C4-2B (cell line): ENCODE measurements at regions not wholly inside any gene's neighbourhood (a gene's known extent, or its start where the extent isn't known, plus 50 kb on each side); places are given as distances from the start of the nearest gene placed in this dataset.
"Not testable (repeated sequence)": the region's sequence is repeated elsewhere in the genome, so short reads cannot be mapped to it uniquely, and the experiment has no call there.

Experiments used
- H3K27ac ChIP-seq: fragments of 450-650 bp; 2 replicates; pipeline ENCODE4 v1.5.1; 2017
- CTCF ChIP-seq: fragments of 450-650 bp; conservative IDR thresholded peaks from 2 replicates; pipeline ENCODE4 v1.5.1; 2017; ENCODE audit warnings: mild to moderate bottlenecking
- ZFX ChIP-seq: fragments of 450-650 bp; IDR thresholded peaks from 2 replicates; pipeline ENCODE4 v1.6.1; 2017

GRCh38 chr6:150773969-150774368, 91.5 kb upstream of the MTHFD1L start:
- no peak overlapping the region for H3K27ac ChIP-seq
- TF ChIP-seq ZFX: no peak
- TF ChIP-seq CTCF: no peak

GRCh38 chr6:150775415-150776203, 89.9 kb upstream of the MTHFD1L start:
- TF ChIP-seq CTCF: no peak
- TF ChIP-seq ZFX: no peak
- no peak overlapping the region for H3K27ac ChIP-seq

DNA sequence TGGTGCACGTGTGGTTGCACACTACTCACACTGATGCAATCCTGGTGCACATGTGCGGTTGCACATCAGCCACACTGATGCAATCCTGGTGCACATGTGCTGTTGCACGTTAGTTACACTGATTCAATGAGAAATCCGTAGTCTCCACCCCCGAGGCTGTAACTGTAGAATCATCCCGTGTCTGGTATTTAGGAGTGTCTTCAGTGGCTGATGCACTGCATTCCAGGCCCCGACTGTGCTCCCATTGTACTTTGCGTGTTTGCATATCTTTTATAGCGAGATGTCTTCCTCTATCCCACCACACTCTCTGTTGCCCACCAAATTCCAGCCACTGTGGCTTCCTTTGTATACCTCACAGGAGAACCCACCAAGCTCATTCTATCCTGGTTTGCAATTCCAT, 87.8 kb upstream of the MTHFD1L start:
- no peak for TF ChIP-seq ZFX
- TF ChIP-seq CTCF: no peak
- H3K27ac ChIP-seq: no peak overlapping the region

DNA sequence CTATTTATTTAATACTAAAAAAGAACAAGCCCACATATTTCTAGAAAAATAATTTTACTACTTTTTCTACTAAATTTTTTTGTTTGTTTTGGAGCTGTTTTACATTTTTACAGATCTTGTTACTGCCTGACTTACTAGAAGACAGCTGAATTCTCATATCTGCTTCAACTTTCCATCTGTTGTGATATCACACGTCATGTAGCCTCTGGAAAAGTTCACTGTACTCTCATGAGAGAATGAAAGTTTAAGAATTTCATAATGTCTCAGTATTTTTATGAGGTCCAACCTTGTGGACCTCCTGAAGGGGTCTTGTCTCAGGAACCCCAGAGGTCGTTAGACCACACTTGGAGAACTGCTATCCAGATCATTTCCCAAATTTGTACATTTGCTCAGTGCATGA, 81.7 kb upstream of the MTHFD1L start:
- TF ChIP-seq CTCF: no peak
- TF ChIP-seq ZFX: no peak
- no peak overlapping the region for H3K27ac ChIP-seq

GRCh38 chr6:150787429-150787828, 78.1 kb upstream of the MTHFD1L start:
- TF ChIP-seq ZFX: no peak
- TF ChIP-seq CTCF: no peak
- H3K27ac ChIP-seq: no peak overlapping the region

- no peak for TF ChIP-seq ZFX
- no peak for TF ChIP-seq CTCF
- H3K27ac ChIP-seq: no peak overlapping the region
Observed at GRCh38 chr6:150788089-150788488, 77.4 kb upstream of the MTHFD1L start.

DNA sequence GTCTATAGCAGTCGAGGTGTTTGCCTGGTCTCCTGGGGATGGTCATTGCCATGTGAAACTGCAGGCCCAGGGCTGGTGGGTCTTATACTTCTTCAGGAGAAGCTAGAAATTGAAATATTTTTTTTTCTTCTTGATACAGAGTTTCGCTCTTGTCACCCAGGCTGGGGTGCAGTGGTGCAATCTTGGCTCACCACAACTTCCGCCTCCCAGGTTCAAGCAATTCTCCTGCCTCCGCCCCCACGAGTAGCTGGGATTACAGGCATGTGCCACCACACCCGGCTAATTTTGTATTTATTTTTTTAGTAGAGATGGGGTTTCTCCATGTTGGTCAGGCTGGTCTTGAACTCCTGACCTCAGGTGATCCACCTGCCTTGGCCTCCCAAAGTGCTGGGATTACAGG, 75.6 kb upstream of the MTHFD1L start:
- H3K27ac ChIP-seq: not testable (repeated sequence)

DNA sequence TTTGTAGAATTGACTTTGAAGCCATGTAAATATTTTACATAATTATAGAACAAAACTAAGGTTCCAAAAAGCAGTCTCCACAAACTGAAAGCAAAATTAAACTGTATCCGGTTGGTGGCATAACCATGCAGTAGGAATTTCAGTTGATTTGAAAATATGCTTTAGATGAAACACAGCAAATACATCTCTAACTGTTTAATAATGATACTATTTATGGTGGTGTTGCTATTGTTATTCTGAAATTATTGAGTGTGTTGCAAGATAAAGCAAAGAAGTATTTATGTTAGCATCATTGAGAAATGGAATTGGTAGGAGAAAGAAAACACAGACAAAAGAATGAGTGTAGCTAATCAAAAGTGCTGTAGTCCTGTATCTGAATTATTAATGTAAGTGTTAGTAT, 73.8 kb upstream of the MTHFD1L start:
- H3K27ac ChIP-seq: no peak overlapping the region
- TF ChIP-seq ZFX: no peak
- no peak for TF ChIP-seq CTCF
